NCI-H2196 treated with DMSO at 0.1 percent for 48 hours (cell line): ENCODE measurements at regions not wholly inside any gene's neighbourhood (a gene's known extent, or its start where the extent isn't known, plus 50 kb on each side); places are given as distances from the start of the nearest gene placed in this dataset.

ENCODE experiments used
- DNase-seq: peaks from one replicate; lab custom pipeline; 2025; ENCODE audit not compliant: unreplicated experiment; lab: John Stamatoyannopoulos, UW

DNA sequence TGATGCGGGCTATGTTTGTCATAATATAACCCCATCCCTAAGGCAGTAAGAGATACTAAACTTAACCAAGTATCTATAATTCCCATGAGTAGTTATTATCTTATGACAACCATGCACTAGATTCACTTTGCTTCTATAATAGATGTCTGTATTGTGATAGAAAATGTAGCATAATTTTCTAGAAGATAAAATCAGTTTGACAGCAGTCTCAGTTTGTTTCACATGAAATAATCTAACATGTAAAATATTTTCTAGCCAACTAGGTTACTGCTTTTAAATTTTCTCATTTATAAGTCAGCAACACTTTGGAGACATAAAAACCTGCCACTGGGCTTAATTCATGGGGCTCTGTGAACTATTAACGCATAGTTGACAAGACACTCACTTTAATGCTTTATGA, 1410.7 kb upstream of the ATXN8OS start:
- no peak for DNase-seq

DNA sequence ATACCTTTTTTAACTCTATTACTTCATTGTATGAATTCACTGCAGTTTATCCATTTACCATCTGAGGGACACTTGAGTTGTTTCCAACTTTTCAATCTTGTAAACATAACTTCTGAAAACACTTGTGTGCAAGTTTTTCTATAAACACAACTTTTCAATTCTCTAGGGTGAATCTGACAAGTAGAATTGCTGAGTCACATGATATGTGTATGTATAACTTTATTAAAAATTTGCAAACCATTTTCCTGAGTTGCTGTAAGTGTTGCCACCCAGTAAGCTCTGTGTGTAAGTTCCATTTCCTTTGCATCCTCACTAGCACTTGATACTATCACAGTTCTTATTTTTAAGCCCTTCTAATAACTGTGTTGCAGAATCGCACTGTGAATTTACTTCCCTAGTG, 1415.6 kb upstream of the ATXN8OS start:
- no peak for DNase-seq

DNA sequence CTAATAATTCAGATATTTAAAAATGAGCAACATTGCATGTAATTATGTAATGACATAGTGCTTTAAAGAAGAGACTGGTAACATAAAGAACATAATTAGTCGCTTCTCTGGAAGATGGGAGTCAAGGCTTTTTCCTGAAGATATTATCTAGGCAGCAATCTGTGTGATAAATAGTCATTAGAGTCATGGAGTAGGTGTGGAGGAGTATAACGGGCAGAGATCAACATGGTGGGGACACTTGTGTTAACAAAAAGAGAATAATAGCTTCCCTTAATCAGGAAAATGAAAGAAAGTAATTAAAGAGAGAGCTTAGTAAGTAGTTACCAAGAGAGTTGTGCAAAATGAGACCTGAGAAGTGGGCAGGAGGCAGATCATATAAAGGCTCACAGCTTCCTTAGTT, 1417.1 kb upstream of the ATXN8OS start:
- no peak for DNase-seq

DNA sequence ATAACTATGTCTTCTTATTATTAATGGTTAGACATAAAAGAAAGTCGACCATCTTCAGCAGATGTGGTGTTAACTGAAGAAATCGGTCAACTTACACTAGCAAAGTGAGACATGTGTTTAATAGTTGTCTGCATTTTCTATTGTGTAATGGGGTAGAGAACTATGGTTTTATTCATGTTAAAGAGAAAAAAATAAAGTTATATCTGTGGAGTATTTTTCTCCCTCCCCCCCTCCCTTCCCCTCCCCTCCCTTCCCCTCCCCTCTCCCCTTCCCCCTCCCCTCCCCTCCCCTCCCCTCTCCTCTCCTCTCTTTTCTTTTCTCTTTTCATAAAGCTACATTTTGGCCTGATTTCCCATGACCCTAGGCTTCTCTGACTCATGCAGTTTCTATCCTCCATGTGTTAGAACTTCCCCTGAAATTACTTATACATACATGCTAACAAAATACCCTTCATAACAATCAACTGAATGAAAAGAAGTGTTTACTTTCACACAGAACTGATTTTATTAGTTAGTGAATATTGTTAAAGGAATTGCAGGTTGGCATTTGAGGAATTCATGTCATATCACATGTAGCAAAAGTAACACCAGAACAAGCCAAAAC, 1431.0 kb upstream of the ATXN8OS start:
- no peak for DNase-seq

DNA sequence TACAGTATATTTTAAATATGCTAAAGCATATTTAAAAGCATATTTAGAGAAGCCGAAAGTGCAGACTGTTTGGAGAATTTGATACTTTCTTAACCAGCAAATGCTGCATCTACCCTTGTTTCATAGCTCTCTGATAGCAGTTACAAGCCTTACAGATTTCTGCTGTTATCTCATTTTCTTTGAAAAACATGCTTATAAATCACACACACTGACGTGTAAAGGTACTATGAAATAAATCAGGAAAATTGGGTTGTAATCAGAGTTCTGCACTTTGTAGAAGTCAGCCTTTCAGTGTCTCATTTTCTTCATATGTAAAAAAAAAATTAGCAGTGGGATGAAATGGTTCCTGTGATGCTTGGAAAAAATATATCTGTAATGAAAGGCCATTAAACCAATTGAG, 1432.4 kb upstream of the ATXN8OS start:
- DNase-seq = no peak

DNA sequence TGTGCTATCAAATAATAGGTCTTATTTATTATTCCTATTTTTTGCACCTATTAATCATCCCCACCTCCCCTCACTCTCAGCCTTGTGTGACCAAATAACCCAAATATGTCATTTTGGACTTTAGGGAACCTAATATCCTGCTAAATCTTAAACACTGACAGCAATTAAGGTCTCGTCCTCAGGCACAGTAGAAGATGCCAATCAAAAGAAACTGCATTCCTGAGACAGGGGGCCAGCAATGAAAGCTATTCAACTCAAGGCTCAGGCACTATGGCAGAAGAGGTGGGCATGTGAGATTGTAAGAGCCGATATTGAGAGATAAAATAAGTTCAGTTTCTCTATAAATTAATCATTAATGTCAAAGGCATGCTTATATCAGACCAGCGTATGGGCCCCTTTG, 1437.7 kb upstream of the PCDH9 start:
- DNase-seq = no peak

DNA sequence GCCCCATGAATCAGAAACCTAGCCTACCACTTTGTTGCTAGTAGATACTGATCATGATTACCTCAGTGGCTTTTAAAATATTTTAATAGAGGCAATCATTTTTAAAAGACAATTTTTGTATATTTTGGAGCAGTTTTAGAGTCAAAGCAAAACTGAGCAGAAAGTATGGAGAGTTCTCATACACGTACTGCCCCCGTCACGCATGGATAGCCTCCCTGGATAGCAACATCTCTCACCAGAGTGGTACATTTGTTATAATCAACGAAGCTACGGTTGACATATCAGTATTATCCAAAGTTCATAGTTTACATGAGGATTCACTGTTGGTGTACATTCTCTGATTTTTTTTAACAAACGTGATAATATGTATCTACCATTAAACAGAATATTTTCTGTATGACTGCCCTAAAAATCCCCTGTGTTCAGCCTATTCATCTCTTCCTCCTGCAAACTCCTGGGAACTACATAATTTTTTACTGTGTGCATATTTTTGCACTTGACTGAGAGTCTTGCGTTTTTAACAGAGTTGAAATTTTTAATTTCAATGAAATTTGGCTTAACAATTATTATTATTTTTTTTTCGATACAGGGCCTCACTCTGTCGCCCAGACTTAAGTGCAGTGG, 1436.8 kb upstream of the PCDH9 start:
- DNase-seq = no peak

DNA sequence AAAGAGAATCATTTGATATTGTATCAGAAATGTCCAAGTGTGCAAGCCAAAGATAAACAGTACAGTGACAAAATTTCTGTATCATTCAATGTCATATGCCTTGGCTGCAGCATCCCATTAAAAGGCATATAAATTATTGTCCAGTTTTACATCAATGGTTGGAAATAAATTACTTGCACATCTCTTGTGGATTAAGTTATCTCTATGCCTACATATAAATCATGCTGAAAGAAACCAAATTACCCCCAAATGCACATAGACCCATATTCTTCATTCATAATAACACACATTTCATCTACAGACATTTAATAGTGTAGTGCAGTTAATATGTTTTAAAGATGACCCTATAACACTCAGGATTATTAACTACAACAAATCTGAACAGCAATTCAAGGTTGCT, 1415.7 kb upstream of the PCDH9 start:
- no peak for DNase-seq

DNA sequence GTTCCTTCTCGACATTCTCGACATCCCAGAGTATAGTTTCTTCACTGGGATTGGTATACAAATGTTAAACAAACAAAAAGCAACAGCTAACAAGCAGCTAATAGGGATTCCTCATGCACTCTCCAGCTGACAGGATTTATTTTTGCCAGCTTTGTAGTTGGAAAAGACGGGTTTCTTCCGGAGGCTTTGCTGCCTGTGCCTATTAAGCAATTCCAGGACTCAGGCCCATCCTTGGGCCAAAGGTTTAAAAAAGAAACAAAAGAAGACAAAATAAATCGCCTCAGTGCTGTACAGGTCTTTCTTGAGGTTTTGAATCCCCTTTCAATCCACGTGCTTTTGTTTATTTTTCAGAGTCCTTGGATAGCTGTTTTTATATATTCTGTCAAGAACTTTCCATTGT, 1414.5 kb upstream of the PCDH9 start:
- DNase-seq = no peak

DNA sequence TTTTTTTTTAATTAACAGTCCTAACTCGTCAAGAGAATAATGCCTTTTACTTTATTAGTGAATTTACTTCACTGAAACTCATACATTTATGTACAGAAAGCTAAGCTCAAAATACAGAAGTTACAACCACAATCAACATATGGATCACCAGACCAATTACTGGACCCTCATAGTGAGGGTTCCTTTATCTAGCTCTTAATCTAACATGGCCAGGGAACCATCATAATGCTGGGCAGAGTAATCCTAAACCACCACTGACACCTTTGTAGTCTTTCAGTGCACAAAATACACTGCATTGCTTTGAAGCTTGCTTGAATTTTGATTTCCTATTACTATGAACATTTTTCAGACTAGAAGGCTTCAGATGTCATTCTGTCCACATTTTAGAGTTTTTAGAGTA, 1406.6 kb upstream of the PCDH9 start:
- no peak for DNase-seq

DNA sequence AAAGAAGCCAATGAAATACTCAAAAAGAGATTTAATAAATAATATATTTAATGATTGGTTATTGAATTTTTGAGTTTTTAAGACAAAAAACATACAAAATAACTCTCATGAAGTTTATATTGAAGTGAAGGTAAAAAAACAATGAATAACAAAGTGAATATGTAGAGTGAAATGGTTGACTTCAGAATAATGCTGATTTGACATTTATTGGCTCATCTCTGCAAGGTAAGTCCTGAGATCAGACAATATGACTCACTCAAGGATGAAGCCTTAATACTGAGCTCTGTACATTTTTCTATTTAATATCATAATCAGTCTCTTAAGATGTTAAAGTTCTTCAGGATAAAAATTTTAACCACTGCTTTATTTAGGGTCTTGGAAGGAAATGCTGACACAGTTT, 1398.9 kb upstream of the PCDH9 start:
- no peak for DNase-seq

DNA sequence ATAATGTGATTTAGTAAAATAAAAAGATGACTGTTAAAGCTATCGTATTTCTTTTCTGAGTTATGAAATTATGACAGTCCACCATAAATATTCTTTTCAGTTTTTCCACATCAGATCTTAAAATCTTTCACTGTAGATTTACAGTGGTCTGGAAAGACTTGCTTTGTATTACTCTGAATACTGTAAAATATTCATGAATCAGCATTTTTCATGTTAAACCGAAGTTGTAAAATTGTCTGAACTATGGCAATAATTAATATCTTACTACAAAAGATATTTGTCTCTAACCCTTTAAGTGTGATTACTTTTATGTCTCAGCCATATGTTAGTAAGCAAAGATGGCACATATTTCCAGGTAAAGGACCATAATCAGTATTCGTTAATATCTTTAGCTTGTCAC, 1397.2 kb upstream of the PCDH9 start:
- no peak for DNase-seq

DNA sequence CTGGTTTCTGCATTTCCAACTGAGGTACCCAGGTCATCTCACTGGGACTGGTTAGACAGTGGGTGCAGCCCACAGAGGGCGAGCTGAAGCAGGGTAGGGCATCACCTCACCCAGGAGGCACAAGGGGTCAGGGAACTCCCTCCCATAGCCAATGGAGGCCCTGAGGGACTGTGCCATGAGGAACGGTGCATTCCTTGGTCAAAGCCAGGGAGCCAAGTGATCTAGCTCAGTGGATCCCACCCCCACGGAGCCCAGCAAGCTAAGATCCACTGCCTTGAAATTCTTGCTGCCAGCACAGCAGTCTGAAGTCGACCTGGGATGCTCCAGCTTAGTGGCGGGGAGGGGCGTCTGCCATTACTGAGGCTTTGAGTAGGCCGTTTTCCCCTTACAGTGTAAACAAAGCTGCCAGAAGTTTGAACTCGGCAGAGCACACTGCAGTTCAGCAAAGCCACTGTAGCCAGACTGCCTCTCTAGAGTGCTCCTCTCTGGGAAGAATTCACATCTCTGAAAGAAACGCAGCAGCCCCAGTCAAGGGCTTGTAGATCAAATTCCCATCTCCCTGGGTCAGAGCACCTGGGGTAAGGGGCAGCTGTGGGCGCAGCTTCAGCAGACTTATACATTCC, 1386.6 kb upstream of the PCDH9 start:
- no peak for DNase-seq

DNA sequence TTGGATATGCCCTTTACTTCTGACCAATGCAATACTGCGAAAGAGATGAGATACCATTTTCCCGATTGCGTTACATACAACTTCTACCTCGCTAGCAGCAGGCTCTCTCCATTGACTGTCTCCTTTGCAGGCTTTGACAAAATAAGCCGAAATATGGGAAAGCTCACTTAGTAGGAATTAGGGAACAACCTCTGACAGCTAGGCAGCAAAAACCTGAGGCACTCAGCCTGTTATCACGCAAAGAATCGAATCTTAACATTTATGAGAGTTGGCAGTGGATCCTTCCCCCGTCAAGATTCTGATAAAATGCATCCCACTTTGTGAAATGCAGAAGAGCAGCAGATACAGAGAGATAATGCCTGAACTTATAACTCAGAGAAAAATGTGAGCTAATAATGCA, 1379.5 kb upstream of the PCDH9 start:
- DNase-seq = no peak

DNA sequence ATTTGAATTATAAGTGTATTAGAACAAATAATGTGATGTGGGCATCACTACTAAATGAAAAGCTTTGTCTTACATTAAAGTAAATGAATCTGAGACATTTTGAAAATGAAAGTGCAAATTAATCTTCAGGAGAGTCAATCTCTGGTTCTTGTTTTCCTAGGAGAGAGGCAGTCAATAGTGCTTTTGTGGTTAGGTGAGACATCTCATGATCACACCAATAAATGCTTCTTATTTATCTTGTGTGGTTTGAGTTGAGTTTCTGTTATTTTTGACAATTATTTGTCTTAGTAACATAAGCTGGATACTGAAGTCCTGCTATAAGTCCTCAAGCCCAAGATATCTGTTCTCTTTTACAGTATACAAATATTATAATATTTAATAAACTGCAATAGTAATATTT, 1378.0 kb upstream of the PCDH9 start:
- DNase-seq = no peak

DNA sequence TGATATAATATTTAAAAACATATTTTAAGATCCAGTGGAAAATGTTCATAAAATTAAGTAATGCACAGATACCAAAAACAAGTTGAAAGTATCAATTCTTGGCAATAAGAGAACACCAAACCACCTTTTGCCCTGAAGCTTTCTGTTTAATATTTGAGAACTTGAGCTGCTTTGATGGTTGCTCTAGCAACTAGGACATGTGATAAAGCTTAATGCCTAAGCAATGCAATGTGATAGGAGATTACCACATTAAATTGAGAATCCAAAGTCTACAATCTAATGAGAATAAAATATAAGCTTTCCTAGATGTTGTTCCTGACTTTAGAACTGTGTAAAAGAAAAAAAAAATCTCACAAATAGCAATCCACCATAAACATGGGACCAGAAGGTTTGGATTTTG, 1367.5 kb upstream of the PCDH9 start:
- no peak for DNase-seq

DNA sequence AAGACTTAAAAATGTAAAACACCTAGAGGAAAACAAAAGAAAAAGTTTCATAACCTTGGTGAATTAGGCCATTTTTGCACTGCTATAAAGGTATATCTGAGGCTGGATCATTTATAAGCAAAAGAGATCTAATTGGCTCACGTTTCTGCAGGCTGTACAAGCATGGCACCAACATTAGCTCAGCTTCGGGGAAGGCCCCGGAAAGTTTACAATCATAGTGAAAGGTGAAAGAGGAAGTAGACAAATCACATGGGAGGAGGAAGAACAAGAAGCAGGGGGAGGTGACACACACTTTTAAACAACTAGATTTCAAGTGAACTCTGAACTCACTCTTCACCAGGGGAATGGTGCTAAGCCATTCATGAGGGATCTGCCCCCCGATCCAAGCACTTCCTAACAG, 1358.5 kb upstream of the PCDH9 start:
- DNase-seq = no peak

DNA sequence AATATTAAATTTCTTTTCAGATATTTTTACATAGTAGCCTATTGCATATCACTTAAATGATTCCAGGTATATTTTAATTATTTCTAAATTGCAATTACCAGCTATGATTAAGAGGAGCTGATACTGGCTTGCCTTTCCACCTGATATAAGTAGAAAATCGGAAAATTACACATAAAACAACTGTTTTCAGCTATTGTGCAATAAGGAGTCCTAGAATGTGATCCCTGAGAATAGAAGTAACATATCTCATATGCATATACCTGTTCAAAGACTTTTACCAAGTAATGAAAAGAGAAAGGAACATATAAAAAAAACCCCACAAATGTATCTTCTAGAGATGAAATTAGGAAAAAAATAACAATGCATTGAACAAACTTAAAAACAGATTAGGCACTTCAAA, 1354.6 kb upstream of the PCDH9 start:
- no peak for DNase-seq

DNA sequence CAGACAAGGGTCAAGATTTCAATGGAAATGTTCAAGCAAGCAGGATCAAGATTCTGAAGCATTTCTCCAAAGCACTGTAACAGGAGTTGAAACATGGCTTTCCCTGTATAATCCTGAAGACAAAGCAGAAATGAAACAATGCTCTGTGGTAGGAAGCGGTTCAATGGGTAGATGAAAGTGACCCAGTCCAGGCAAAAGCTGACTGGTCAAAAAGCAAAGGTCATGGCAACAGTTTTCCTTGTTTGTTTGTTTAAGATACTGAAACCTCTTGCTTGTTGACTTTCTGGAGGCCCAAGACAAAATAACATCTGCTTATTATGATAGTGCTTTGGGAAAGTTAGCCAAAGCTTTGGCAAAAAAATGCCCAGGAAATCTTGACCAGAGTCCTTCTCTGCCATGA, 1343.9 kb upstream of the PCDH9 start:
- no peak for DNase-seq

DNA sequence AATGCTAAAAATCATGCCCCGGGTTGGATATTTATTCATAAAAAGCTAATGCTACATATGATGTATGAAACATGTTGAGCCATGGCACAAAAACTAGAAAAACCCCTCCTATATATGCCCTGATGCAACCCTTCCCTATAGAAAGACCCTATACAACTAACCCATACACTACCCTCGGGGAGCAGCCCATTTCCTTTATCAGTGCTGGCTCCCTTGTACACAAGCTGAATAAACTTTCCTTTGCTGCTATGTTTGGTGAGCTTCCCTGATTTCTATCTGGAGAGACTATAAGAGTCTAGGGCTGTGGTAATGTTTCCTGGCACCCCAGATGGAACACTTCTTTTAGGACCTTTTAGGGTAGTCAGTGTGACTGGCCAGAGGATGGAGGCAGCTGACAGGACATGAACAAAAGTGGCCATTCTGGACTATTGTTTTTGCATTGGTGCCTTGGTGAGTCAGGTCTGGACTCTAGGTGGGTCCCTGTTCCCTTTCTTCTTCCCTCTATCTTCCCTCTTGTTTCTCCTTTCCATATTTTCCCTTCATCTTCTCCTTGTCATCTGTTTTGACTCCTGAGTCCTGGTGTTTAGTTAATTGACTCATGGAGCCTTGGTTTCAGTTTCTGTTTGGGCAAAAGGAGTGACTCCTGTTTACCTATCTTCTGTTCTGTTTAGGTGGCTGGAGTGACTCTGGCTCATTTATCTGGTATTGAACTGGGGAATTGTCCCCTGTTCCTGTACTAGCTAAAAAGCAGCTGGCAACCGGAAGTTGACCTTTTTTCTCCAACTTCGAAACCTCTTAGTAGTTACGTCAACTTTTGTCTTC, 1321.8 kb upstream of the PCDH9 start:
- no peak for DNase-seq

DNA sequence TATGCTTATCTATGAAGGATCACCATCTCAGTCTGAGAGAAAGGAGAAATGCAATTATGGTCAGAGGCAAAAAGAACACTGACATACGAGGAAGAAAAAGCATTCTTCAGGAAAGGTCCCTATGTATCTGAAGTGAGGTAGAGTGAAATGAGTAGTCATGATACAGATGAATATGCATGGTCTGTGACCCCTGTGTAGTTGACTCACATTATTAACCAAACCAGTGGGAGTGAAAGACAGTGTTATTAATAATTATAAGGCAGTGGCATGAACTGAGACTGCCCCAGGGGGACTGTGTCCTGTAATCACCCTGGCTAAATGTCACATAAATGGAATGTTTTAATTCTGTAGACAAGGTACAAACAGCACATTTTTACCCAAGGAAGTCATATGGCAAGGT, 1320.2 kb upstream of the PCDH9 start:
- no peak for DNase-seq

DNA sequence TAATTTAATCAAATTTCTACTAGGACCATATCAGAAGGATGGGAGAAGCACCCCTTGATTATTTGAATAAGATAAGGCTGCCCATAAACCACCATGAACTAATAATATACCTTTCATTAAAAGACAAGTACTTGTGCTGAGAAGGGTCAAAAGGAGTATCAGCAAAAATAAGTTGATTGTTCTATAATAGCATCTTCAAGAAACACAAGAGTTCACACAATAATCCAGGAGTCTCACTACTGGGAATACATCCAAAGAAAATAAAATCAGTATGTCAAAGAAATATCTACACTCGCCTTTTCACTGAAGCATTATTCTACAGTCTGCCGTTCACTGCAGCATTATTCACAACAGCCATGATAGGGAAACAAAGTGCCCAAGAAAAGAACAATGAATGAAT, 1310.1 kb upstream of the PCDH9 start:
- DNase-seq = no peak
